ENCODE measurements at regions not wholly inside any gene's neighbourhood (a gene's known extent, or its start where the extent isn't known, plus 50 kb on each side); places are given as distances from the start of the nearest gene placed in this dataset.

DNA sequence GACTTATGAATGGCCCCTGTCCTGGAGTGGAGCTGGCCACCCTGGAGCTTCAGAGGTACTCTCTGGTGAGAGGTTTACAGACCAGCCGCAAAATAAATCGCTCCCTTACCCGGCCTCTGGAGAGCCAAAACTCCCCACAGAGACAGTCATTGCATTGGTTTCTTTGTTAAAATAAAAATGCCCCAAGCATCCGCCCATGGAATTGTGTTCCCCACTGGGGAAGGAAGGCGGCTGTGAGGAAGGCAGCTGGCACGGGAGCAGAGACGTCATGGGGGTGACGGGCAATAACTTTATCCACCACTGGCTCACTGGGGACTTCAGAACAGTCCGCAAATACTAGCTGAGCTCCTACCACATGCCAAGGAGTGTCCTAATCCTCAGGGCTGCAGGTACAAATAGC is 266.2 kb upstream of the FOXF1 start:
- TF ChIP-seq ETV6 (conservative IDR thresholded peaks at IDR 0.05 in 1 of 2, IDR thresholded peaks at IDR 0.05 in 1 of 2; ENCODE audit: borderline replicate concordance in 1 of 2, low read depth in 1 of 2), result no peak
- TF ChIP-seq NR2F1 (conservative IDR thresholded peaks at IDR 0.05), result no peak
- no peak for TF ChIP-seq FOXM1 (IDR thresholded peaks at IDR 0.05; ENCODE audit: low read depth, low read length)
- TF ChIP-seq, protein P1, sequence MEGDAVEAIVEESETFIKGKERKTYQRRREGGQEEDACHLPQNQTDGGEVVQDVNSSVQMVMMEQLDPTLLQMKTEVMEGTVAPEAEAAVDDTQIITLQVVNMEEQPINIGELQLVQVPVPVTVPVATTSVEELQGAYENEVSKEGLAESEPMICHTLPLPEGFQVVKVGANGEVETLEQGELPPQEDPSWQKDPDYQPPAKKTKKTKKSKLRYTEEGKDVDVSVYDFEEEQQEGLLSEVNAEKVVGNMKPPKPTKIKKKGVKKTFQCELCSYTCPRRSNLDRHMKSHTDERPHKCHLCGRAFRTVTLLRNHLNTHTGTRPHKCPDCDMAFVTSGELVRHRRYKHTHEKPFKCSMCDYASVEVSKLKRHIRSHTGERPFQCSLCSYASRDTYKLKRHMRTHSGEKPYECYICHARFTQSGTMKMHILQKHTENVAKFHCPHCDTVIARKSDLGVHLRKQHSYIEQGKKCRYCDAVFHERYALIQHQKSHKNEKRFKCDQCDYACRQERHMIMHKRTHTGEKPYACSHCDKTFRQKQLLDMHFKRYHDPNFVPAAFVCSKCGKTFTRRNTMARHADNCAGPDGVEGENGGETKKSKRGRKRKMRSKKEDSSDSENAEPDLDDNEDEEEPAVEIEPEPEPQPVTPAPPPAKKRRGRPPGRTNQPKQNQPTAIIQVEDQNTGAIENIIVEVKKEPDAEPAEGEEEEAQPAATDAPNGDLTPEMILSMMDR (IDR thresholded peaks at IDR 0.05 in 2 of 3, conservative IDR thresholded peaks at IDR 0.05 in 1 of 3; ENCODE audit: control insufficient read depth in 2 of 3, extremely low read depth in 1 of 3, insufficient read depth in 1 of 3, low read depth in 3 of 3, low read length in 3 of 3), result no peak
- TF ChIP-seq, protein P2, sequence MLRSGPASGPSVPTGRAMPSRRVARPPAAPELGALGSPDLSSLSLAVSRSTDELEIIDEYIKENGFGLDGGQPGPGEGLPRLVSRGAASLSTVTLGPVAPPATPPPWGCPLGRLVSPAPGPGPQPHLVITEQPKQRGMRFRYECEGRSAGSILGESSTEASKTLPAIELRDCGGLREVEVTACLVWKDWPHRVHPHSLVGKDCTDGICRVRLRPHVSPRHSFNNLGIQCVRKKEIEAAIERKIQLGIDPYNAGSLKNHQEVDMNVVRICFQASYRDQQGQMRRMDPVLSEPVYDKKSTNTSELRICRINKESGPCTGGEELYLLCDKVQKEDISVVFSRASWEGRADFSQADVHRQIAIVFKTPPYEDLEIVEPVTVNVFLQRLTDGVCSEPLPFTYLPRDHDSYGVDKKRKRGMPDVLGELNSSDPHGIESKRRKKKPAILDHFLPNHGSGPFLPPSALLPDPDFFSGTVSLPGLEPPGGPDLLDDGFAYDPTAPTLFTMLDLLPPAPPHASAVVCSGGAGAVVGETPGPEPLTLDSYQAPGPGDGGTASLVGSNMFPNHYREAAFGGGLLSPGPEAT (IDR thresholded peaks at IDR 0.05; ENCODE audit: low read depth), result no peak
- TF ChIP-seq, protein P3, sequence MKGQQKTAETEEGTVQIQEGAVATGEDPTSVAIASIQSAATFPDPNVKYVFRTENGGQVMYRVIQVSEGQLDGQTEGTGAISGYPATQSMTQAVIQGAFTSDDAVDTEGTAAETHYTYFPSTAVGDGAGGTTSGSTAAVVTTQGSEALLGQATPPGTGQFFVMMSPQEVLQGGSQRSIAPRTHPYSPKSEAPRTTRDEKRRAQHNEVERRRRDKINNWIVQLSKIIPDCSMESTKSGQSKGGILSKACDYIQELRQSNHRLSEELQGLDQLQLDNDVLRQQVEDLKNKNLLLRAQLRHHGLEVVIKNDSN (IDR thresholded peaks at IDR 0.05; ENCODE audit: borderline replicate concordance, extremely low read length, insufficient read depth, low read depth, low read length), result no peak
- TF ChIP-seq PAX5 (IDR thresholded peaks at IDR 0.05; ENCODE audit: borderline replicate concordance, low read depth, low read length), result no peak
- TF ChIP-seq NFYA (IDR thresholded peaks at IDR 0.05; ENCODE audit: borderline replicate concordance, low read depth, low read length), result no peak
- TF ChIP-seq RCOR1 (conservative IDR thresholded peaks at IDR 0.05; ENCODE audit: low read depth, low read length), result no peak
- TF ChIP-seq SMAD1 (IDR thresholded peaks at IDR 0.05; ENCODE audit: low read depth, partially characterized antibody), result no peak
- no peak for TF ChIP-seq PAX8 (IDR thresholded peaks at IDR 0.05)
- TF ChIP-seq MXI1 (IDR thresholded peaks at IDR 0.05; ENCODE audit: low read depth, low read length), result no peak
- TF ChIP-seq POLR2AphosphoS5 (IDR thresholded peaks at IDR 0.05; ENCODE audit: low read length), result no peak

Measured in GM12878 (cell line).